ENCODE measurements at regions not wholly inside any gene's neighbourhood (a gene's known extent, or its start where the extent isn't known, plus 50 kb on each side); places are given as distances from the start of the nearest gene placed in this dataset.

DNA sequence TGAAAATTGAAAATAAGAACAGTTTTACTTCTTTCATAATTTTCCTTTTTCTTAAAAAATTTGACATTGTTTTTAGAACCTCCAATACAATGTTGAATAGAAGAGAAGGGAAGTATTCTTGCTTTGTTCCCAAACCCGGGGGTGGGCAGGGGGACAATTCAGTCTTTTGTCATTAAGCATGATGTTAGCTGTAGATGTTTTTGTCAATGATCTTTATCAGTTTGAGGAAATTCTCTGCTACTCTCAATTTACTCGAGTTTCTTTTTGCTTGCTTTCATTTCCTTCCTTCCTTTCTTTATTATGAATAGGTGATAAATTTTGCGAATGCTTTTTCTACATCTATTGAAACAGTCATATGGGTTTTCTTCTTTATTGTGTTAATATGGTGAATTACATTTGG lies 183.2 kb upstream of the FRMD6 start:
- TF ChIP-seq, protein P1, sequence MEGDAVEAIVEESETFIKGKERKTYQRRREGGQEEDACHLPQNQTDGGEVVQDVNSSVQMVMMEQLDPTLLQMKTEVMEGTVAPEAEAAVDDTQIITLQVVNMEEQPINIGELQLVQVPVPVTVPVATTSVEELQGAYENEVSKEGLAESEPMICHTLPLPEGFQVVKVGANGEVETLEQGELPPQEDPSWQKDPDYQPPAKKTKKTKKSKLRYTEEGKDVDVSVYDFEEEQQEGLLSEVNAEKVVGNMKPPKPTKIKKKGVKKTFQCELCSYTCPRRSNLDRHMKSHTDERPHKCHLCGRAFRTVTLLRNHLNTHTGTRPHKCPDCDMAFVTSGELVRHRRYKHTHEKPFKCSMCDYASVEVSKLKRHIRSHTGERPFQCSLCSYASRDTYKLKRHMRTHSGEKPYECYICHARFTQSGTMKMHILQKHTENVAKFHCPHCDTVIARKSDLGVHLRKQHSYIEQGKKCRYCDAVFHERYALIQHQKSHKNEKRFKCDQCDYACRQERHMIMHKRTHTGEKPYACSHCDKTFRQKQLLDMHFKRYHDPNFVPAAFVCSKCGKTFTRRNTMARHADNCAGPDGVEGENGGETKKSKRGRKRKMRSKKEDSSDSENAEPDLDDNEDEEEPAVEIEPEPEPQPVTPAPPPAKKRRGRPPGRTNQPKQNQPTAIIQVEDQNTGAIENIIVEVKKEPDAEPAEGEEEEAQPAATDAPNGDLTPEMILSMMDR (IDR thresholded peaks at IDR 0.05; ENCODE audit: borderline replicate concordance, control extremely low read depth, extremely low read depth, insufficient read depth, missing control alignments), result no peak
- in situ Hi-C loops (cut with MboI; ENCODE audit: low sequenced_read_pairs, unreplicated experiment), result no loop called here

DNA sequence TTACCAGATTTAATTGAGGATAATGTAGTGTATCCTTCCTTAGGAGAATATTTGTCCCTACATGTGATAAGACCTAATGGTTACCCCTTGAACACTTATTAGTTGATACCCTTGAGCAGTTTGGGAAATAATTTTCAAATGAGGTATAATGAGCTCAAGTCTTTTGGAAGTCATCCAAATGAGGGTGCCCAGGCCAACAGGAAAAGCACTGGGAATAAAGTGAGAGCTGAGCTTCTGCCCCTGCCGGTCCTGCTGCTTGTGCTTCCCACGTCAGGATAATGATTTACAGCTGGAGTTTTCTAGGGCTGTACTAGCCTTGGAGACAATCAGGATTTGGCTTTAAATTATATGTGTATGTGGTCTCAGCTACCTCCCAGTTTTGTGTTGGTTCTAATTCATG lies 178.8 kb upstream of the FRMD6 start:
- TF ChIP-seq, protein P1 (IDR thresholded peaks at IDR 0.05; ENCODE audit: borderline replicate concordance, control extremely low read depth, extremely low read depth, insufficient read depth, missing control alignments), result no peak
- in situ Hi-C loops (cut with MboI; ENCODE audit: low sequenced_read_pairs, unreplicated experiment), result no loop called here
- no peak for DNase-seq (ENCODE audit: low spot score)

More for the DNA sequence above, 183.2 kb upstream of the FRMD6 start:
- DNase-seq (ENCODE audit: low spot score), result no peak

DNA sequence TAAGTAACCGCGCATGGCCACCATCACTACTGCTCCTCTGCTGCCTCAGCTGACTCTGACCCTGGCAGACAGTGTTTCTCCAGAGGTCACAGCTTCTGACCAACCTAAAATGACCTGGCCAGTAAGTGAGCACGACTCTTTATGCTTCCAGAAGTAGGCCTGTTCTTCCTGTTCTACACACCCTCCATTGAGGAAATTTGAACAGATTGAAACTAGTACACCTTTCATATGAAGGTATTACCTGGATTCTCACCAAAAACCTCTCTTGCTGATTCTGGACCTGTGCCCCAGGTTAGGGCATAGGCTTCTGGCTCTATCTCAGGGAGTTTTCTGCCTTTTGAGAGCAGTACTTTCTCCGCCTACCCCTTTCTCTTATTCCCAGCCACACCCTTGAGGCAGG lies 178.4 kb upstream of the FRMD6 start:
- DNase-seq (ENCODE audit: low spot score), result no peak
- TF ChIP-seq, protein P1 (IDR thresholded peaks at IDR 0.05; ENCODE audit: borderline replicate concordance, control extremely low read depth, extremely low read depth, insufficient read depth, missing control alignments), result no peak
- in situ Hi-C loops (cut with MboI; ENCODE audit: low sequenced_read_pairs, unreplicated experiment), result no loop called here

DNA sequence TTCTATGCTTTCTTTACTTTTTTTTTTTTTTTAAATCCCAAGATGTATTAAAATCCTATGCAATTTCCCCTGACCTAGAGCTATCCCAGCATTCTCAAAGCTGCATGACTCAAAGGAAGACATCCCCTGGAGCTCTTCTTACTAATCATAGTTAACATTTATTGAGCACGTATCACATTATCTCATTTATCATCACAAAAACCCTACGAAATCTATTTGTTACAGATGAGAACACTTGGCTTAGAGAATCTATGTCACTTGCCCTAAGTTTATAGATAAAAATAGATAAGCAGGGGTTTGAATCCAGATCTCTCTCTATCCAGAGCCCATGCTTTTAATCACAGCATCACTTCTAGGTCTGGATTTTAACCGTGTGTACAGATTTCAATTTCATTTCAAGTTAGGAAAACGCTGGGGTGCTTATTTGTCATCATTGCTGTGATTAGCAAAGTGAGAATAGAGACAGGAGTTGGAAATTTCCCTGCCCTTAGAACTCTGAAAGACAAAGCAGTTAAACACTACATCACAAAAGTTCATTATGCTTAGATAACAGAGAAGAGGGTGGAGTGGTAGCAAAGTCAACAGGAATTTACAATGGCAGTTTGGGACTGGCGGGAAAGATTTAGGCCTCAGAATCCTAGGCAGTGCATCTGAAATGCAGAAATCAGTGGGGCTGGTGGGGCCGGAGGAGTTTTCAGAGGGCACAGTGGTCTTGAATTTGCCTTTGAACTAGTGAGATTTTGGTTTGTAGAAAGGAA lies 177.7 kb upstream of the FRMD6 start:
- TF ChIP-seq, protein P1 (IDR thresholded peaks at IDR 0.05; ENCODE audit: borderline replicate concordance, control extremely low read depth, extremely low read depth, insufficient read depth, missing control alignments), result no peak
- DNase-seq (ENCODE audit: low spot score), result no peak
- in situ Hi-C loops (cut with MboI; ENCODE audit: low sequenced_read_pairs, unreplicated experiment), result no loop called here

DNA sequence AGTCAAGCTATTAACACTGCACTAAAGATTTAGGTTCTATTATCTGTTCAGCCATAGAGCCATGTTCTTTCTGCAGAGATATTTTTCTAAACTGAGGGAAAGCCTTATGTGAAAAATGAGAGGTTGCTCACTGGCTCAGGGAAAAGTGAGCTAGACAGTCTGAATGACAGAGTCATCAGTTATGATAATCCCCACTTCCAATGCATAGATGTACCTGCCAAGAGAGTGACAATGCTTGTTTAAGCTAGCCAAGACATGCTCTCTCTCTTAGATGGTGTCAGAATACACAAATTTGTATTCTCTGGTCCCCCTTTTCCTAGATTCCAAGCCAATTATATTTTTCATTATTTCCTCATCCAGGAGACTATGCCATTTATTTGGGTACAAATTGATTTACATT lies 176.9 kb upstream of the FRMD6 start:
- TF ChIP-seq, protein P1 (IDR thresholded peaks at IDR 0.05; ENCODE audit: borderline replicate concordance, control extremely low read depth, extremely low read depth, insufficient read depth, missing control alignments), result no peak
- no peak for DNase-seq (ENCODE audit: low spot score)
- in situ Hi-C loops (cut with MboI; ENCODE audit: low sequenced_read_pairs, unreplicated experiment), result no loop called here

DNA sequence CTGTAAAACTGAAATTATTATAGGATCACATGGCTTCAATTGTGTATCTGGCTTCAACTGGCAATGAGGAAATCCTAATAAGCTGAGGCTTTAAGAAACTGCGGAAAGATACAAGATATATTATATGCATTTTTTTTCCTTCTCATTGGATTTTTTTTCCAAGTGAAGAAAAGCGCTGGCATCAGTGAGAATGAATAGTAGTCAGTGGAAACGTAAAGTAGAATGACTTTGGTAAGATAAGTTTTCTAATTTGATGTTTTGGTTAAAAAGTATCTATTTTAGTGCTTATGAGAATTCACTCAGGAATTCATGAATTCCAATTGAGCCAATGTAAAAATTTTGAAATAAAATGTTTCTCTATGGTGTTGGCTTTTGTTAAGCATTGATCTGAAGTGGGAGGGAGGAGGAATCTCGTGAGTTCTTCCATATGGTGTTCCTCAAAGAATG lies 173.5 kb upstream of the FRMD6 start:
- TF ChIP-seq, protein P1 (IDR thresholded peaks at IDR 0.05; ENCODE audit: borderline replicate concordance, control extremely low read depth, extremely low read depth, insufficient read depth, missing control alignments), result no peak
- DNase-seq (ENCODE audit: low spot score), result no peak
- in situ Hi-C loops (cut with MboI; ENCODE audit: low sequenced_read_pairs, unreplicated experiment), result no loop called here

Measured in GM13976 (cell line).